ENCODE measurements at regions not wholly inside any gene's neighbourhood (a gene's known extent, or its start where the extent isn't known, plus 50 kb on each side); places are given as distances from the start of the nearest gene placed in this dataset.
"Not testable (repeated sequence)": the region's sequence is repeated elsewhere in the genome, so short reads cannot be mapped to it uniquely, and the experiment has no call there.

DNA sequence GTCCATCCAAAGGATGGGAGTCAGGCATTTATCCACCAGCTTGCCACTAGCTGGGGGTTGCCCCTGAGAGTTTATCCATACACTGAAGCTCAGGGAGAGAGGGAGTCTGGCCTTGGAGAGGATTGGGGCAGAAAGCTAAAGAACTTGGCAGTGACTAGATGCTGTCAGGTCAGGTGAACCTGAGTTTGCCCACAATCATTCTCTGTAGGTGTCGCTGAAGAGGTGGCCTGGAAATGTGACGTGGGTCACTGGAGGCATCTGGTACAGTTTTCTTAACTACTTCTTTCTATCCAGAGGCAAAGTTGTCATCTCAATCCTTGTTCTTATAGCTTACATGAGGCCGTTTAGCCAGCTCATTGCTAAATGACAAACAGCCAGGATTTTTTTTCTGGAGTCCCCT, 298.0 kb upstream of the CTNNB1 start:
- no peak for DNase-seq (ENCODE audit: low read depth in 2 of 2)

DNA sequence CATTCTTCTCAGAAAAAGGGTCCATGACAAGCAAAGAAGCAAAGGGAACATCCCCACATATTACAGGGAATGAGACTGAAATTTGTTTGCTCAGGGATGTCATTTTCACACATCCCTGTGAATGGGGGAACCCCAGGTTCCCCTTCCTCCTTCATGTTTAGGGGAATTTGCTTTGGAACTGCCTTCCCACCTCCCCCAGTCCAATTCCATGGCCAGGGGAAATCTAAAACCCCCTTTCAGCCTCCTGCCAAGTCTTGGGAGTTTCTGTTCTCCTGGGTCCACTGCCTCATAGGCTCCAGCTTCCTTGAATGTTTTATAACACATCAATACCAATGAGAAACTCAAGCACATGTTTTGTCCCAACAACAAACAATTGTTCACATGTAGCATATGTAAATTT, 297.5 kb upstream of the CTNNB1 start:
- no peak for DNase-seq (ENCODE audit: low read depth in 2 of 2)

- DNase-seq (ENCODE audit: low read depth in 2 of 2), result not testable (repeated sequence)
These were observed 291.3 kb upstream of the CTNNB1 start for GRCh38 chr3:40907907-40908465.

GRCh38 chr3:40908612-40909011, 290.7 kb upstream of the CTNNB1 start:
- DNase-seq (ENCODE audit: low read depth in 2 of 2), result no peak

DNA sequence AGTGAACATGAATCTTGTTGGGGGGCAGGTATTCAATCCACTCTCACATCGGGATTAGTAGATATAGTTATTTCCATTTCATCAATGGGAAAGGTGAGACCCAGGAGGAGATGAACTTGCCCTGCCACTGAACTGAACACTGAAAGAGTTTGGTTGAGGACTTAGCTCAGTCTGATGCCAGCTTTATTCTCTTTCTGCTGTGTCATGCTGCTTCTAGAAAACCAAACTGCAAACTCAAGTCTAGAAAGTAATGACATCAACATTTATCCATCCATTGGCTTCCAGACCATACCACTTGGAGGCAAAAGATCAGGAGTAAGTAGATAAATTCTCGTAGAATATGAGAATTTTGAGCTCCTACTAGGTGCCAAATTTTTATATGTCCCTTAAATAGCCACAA, 288.0 kb upstream of the CTNNB1 start:
- DNase-seq (ENCODE audit: low read depth in 2 of 2), result no peak

DNA sequence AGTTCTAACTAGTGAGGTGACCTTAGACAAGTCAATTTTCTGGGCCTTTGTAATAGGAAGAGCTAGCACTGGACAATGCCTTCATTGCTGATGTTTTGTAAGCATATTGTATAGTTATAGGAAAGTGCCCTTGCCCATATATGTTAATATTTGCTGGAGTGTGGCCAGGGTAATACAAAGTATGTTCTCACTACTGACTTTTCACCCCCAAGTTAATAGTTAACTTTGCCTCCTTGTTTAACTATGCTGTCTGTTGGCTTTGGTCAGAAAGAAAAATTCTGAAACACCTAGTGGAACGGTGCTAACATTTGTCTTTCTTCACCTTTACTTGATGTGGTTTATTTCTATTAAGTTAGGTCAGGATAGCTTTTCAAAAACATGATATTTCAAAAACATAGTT, 287.4 kb upstream of the CTNNB1 start:
- no peak for DNase-seq (ENCODE audit: low read depth in 2 of 2)

DNA sequence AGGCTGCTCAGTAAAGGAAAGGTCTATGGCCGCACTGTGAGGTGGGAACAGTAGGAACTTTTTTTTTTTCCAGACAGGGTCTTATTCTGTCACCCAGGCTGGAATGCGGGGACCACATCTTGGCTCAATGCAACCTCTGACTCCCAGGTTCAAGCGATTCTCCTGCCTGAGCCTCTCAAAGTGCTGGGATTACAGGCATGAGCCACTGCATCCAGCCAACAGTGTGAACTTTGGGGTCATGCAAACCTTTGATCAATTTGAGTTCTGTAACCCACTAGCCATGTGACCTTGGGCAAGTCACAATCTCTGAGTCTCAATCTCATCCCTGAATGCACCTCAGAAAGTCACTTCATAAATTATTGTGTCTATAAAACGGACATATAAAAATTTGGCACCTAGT, 286.8 kb upstream of the CTNNB1 start:
- no peak for DNase-seq (ENCODE audit: low read depth in 2 of 2)

DNA sequence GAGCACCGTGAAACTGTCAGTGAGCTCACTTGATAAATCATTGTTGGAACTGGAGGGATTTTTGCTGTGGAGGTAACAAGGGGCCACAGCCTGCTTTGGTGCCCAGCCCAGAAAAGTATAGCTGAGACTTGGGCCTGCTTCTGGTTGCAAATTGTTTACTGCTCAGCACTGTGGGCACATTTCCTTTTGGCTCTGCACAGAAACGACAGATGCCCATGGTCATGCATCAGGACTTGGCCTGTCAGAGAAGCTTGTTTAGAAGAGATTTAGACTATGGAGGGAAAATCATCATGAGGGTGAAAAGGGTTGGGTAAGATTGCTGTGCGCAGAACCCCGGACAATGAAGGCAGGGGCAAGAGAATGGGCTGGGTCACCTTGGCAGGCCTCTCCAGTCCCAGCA, 286.1 kb upstream of the CTNNB1 start:
- DNase-seq (ENCODE audit: low read depth in 2 of 2), result no peak

DNA sequence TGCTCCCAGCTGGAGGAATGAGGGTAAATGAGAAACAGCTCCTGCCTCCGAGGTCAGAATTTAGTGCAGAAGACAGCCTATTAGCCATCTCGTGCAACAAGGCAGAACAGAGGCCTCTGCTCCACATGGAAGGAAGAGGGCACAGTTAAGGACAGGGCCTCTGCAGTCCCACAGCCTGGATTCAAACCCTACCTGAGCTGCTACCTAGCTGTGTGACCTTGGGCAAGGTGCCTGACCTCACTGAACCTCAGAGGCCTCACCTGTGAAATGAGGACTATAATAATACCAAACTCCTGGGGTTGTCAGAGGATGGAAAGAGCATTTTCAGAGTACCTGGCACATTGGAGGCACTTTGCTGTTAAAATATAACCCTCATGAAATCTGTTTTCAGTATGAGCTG, 285.7 kb upstream of the CTNNB1 start:
- no peak for DNase-seq (ENCODE audit: low read depth in 2 of 2)

- no peak for DNase-seq (ENCODE audit: low read depth in 2 of 2)
These were observed 284.8 kb upstream of the CTNNB1 start for GRCh38 chr3:40914475-40914874.

DNA sequence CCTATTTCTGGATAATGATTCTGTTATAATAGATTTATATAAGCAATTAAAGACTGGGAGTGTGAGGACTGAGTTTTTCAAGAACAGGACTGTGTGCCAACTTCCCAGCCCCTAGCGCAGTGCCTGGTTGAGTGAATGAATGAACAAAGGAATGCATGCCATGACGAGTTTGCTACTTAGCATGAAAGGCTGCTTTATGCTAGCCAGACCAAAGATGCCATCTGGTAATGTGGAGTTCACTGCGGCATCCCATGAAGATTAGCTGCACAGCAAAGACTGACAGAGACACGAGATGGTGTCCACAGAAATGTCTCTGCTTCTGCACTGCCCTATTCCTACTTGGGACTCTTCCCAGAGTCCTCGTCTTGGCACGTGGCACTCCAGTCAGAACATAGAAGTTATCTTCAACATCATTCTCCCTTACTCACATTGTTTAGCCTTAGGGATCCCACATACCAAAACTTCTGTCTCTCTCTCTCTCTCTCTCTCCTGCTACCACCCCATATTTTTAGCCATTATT, 283.9 kb upstream of the CTNNB1 start:
- DNase-seq (ENCODE audit: low read depth in 2 of 2), result no peak

DNA sequence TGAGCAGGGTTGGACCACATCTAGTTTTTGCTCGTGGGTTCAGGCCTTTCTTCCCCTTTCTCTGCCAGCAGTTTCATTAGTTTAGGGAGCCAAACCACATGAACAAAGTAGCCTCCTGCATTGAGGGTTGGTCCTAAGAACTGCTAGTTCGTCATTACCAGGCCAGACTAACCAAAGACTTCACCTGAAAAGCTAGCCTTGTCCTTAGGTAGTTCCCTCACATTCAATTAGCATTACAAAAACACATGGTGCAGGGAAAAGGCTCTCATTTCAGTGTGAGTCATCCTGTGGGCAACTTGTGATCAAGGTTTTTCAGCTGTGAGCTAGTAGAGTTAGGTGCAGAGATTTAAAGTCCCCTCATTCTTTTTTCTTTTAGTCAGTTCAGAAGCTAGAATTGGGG, 279.3 kb upstream of the CTNNB1 start:
- no peak for DNase-seq (ENCODE audit: low read depth in 2 of 2)

GRCh38 chr3:40921251-40921650, 278.1 kb upstream of the CTNNB1 start:
- DNase-seq (ENCODE audit: low read depth in 2 of 2), result no peak

GRCh38 chr3:40923143-40923542, 276.2 kb upstream of the CTNNB1 start:
- DNase-seq (ENCODE audit: low read depth in 2 of 2), result no peak

- no peak for DNase-seq (ENCODE audit: low read depth in 2 of 2)
These were observed 275.7 kb upstream of the CTNNB1 start for GRCh38 chr3:40923651-40924050.

DNA sequence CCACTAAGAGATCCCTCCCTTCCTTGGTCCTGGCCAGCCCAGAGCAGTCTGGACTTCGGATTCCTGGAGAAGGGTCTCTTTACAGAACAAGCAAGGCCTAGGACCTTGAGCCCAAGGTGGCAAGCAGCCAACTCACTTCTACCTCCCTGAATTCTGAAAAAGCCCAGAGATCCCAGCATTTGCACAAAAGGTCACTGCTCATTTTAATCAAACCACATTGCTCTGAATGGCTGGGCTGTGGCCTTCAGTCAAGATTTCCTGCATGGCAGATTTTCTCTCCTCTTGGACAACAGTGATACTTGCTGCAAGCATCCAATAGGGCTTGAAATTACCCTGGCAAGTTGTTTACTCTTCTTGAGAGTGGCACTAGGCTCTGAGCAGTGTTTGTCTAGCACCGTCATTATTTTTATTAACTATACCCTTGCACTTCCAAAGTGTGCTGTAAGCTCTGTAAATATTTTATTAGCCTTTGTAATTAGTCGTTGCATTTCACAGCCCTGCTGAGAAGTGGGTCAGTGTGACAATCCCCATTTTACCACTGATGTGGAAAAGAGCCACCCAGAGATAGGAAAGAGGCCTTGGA, 274.7 kb upstream of the CTNNB1 start:
- DNase-seq (ENCODE audit: low read depth in 2 of 2), result no peak

DNA sequence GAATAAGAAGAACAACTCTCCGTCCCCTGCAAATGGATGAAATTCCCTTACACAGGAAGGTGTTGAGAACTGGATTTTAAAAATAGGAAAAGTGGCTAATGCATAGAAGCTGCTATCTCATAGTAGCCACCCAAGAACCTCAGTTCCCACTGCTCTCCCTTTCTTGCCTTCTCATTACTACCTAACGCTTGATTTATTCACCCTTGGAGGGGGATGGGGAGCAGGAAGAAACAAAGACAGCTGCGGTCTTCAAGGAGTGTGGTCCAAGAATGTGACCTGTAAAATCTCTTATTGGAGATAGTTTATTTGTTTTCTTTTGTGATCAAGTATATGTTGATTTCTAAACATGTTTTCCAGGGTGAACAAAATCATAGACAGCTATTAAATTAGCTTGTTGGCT, 274.1 kb upstream of the CTNNB1 start:
- no peak for DNase-seq (ENCODE audit: low read depth in 2 of 2)

DNA sequence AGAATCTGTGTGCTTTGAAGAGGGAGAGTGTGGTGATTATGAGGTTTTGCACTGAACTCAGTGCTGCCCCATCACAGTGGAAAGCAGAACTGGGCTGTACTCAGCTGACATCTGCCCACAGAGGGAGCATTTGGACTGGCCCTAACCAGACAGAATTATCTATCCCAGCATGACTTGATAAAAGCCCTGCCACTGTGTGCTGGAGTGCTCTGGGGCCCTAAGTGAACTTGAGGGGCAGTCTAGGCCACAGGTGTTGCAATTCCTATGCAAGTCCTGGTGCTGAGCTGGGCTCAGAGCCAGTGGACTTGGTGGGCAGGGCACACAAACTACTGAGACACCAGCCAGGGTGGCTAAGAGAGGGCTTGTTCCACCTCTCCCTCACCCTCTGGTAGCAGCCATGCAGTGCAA, 269.2 kb upstream of the CTNNB1 start:
- DNase-seq (ENCODE audit: low read depth in 2 of 2), result no peak

DNA sequence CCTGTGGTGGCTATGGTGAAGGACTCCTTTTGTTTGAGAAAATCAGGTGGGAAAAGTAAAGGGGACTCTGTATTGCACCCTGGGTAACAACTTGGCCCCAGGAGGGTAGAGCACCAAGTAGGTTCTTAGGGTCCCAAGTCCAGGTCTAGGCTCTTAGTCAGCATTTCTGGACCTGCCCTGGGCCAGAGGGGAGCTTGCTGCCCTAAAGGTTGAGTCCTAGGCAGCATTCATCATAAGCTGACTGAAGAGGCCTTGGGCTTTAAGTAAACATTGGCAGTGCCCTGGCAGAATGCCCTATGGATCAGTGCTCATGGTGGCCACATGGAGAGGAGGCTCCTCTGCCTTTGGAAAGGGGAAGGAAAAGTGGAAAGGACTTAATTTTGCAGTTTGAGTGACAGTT, 268.5 kb upstream of the CTNNB1 start:
- DNase-seq (ENCODE audit: low read depth in 2 of 2), result no peak

GRCh38 chr3:40938591-40938990, 260.7 kb upstream of the CTNNB1 start:
- no peak for DNase-seq (ENCODE audit: low read depth in 2 of 2)

- DNase-seq (ENCODE audit: low read depth in 2 of 2), result no peak
These were observed 260.1 kb upstream of the CTNNB1 start for GRCh38 chr3:40939030-40939740.

- DNase-seq (ENCODE audit: low read depth in 2 of 2), result no peak
These were observed 259.6 kb upstream of the CTNNB1 start for GRCh38 chr3:40939741-40940130.

DNA sequence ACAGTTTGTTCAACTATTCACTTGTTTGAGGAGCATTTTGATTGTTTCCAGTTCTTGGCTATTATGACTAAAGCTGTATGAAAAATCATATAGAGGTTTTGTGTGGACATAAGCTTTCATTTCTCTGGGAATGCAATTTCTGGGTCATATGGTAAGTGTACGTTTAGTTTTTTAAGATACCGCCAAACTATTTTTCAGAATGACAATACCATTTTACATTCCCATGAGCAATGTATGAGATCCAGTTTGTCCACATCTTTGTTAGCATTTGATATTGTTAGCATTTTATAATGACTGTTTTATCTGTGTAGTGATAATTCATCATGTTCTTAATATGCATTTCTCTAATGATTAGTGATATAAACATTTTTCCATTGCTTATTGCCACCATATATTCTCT, 258.7 kb upstream of the CTNNB1 start:
- DNase-seq (ENCODE audit: low read depth in 2 of 2), result no peak
